ENCODE measurements at regions not wholly inside any gene's neighbourhood (a gene's known extent, or its start where the extent isn't known, plus 50 kb on each side); places are given as distances from the start of the nearest gene placed in this dataset.
A peak's percentile ranks its signal among the peaks of the same experiment; 100 is the strongest.
"Not testable (repeated sequence)": the region's sequence is repeated elsewhere in the genome, so short reads cannot be mapped to it uniquely, and the experiment has no call there.

DNA sequence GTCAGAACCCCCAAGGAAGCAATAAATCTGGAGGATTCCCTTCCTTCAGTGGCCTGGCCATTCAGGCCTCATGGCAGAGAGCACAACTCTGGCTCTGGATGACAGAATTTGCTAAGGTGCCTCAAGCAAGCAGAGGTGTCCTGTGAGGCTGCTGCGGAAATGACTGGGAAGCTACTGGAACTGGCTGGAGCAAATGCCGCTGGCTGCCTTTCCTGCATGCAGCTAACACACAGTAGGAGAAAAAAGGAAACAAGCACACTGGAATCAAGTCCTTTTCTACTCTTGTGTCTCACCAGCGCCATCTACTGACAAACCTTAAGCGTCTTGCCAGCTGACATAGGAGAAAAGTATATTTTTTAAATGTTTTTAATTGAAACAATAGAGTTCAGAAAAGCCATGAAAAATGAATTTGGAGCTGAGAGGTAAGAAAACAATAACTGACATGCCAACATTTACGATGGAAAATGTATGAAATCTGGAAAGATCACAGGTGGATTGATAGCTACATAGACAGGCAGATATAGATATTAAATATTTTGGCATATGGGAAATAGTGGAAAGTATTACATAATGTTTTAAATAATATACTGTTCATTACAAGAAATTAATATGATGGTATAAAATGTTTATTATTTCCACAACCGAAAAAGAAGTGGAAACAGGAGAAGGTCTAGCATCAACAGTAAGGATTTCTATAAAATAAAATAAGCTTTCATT, 951.6 kb downstream of the ANKRD7 start:
- DNase-seq: peak; percentile 76

DNA sequence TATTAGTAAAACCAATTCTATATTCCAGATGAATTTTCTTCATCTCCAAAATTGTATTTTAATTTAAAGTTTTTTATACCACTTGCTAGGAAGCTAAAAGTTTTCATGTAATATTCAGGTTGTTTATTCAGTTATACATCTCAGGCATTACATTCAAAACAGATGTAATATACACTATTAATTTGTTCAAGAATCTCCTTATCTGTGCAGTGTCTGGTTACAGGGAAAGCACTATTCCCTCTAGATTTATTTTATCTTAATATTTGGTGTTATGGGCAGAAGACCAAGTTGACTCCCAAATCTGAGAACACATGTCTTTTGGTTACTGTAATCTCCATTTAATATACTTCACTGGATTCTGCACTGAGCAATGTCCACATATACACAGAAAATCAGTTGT, 953.4 kb downstream of the ANKRD7 start:
- DNase-seq: no peak

DNA sequence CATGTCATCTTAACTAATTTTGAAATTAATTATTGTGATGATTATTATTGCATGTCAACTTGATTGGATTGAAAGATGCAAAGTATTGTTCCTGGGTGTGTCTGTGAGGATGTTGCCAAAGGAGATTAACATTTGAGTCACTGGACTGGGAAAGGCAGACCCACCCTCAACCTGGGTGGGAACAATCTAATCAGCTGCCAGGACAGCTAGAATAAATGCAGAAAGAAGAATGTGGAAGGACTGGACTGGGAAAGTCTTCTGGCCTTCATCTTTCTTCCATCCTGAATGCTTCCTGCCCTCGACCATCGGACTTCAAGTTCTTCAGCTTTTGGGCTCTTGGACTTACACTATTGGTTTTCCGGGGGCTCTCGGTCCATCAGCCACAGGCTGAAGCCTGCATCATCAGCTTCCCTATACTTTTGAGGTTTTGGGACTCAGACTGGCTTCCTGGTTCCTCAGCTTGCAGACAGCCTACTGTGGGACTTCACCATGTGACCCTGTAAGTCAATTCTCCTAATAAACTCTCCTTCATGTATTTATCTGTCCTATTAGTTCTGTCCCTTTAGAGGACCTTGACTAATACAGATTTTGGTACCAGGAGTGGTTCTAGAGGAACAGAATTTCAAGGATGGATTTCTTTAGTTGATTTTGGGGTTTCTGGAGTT, 959.8 kb downstream of the ANKRD7 start:
- no peak for DNase-seq

DNA sequence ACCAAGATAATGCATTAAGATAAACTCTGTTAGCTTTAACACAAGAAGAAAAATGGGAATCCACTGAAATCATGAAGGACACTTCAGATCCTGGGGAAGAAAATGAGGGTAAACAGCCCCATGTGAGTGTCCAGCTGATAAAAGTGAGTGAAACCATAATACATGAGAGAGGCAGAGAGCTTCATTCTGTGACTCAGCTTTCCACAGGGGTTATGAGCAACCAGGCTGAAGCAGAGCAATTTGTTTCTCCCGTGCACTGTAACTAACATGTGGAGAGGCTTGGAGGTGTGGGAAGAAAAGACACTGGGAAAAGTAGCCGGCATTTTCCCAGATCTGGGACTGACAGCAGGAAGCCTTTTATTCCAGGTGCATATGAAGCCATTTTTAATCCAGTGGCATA, 971.7 kb downstream of the ANKRD7 start:
- DNase-seq: no peak

DNA sequence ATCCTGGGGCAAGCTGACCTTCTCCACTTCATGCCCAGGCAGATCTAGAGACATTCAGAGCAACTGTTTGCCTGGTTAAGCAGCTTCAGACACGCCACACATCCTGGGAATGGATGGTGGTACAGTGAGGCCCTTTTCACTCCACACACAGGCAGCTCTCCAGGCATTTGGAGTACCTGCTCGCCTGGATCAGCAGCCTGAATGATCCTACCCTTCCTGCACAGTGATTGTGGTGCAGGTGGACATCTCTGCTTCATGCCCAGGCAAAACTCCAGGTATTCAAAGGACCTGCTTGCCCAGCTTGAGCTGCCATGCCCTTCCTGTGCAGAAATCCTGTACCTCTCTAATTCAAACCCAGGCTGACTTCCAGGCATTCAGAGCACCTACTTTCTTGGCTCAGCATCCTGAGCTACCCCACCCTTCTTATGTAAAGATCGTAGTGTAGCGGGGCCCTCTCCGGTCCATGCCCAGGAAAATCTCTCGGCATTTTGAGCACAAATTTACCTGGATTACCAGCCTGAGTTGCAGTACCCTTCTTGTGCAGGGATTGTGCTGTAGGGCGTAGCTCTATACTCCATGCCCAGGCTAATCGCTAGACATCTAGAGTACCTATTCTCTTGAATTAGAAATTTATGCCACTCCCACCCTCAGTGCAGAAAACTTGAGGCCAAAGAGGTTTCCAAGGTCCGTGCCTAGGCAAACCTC, 972.8 kb downstream of the ANKRD7 start:
- no peak for DNase-seq

DNA sequence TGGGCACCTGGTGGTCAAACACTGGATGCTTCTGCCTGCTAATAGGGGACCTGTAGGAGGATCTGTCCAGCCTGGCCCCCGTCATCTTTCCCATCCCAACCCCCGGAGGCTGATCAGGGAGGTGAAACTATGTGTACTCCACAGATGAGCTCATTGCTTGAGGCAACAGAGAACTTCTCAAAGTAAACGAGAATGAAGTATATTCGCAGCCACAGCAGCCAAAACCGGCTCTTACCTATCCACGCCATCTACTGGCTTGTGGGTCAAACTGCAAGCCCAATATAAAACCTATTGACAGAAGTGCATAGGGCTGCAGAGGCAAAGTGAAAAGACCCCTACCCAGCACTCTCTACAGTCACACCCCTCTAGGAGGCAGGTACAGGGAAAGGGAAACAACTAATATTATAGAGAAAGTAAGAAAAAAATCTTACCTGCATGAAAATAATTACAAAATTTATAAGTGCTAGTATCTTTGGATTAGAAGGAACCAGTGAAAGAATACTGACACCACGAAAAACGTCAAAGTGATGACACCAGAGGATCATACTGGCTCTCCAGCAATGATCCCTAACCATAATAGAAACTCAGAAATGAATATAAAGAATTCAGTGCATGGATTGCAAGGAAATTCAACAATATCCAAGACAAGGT, 973.5 kb downstream of the ANKRD7 start:
- DNase-seq: peak; percentile 49

DNA sequence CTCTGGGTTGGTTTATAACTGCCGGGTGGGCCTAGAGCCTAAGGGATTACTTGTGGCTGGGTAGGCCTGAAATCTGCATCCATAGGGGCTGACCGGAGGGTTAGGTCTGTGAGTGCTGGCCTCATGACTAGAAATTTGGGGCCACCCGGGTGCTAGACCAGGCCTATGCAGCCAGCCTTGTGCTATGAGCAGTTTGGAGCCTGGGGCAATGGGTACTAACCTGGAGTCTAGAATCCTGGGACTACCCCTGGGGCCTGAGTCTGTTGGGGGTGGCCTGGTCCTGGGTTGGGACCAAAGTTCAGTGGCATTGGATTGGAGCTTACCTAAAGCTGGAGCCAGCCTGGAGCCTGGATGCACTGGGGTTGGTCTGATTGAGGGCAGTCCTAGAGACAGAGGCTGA, 995.2 kb downstream of the ANKRD7 start:
- no peak for DNase-seq

DNA sequence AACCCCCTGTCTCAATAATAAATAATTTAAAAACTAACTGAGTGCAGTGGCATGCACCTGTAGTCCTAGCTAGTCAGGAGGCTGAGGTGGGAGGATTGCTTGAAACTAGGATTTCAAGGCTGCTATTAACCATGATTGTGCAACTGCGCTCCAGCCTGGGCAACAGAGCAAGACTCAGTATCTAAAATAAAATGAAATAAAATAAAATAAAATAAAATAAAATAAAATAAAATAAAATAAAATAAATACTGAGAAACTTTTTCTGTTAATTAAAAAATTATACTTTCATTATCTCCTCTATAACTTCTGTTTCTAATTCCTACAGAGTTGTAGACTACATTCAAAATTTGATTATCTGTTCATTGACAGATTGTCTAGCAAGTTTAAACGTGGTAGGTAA, 999.4 kb downstream of the ANKRD7 start:
- no peak for DNase-seq

DNA sequence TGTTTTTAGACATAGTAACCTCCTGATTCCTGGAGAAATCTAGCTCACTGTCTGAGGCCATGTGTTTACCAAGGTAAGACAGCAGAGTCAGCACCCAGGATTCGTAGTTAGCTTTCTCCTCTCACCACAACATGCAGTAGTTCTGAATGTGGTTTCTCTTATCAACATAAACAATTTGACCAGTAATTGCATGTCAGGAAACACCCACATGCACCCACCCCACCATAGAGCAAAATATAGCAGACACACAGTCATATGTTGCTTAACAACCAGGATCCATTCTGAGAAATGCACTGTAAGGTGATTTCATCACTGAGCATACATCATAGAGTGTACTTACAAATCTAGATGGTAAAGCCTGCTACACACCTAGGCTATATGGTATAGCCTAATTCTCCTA, 1004.0 kb downstream of the ANKRD7 start:
- no peak for DNase-seq

DNA sequence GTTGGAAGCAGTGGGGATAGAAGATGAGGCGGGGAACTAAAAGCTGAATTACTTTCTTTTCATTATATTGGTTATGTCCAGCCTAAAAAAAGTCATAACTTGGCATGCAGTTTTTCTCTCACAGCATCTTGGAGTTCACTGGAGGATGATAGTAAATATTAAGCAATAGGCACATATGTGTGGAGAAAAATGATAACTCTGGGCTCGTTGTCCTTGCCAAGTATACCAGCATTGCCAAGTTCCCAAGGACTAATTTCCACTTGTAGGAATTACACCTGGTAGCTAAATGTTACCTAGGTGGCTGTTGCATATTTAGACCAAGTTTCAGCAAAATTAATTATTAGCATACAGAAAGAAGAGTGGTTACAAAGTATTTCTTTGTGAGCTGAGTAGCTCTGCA, 1007.6 kb downstream of the ANKRD7 start:
- no peak for DNase-seq

DNA sequence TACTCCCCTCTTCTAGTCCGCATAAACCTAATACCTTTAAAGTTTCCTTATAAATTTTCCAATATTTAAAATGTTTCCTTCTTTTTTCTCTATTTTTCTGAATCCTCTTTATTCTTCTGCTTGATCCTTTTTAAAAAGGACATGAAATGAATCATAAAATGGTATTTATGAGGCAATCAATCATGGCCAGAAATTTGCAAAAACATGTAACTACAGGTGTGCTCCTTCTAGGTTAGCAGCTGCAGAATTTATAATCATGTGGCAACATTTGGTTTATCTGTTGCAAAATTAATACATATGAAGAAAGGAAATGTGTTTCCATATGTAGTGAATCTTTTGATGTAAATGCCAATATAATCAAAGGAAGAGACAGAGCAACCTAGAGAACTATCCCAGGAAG, 1008.5 kb downstream of the ANKRD7 start:
- DNase-seq: no peak

DNA sequence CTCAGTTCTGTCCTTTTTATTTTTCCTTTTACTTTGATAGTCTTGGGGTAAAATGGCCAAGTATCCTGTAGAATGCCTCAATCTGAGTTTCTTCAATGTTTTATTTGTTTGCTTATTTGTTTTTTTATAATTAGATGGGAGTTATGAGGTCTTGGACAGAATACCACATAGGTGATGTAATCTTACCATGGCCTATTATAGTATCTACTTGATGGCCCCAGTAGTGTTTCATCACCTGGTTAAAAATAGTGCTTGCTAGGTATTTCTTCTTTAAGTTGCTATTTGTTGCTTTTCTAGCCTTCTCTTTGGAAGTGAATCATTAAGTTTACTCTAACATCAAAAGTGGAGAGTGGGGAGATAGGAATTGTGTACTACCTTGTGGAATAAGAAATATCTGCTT, 1020.0 kb upstream of the KCND2 start:
- DNase-seq: no peak

DNA sequence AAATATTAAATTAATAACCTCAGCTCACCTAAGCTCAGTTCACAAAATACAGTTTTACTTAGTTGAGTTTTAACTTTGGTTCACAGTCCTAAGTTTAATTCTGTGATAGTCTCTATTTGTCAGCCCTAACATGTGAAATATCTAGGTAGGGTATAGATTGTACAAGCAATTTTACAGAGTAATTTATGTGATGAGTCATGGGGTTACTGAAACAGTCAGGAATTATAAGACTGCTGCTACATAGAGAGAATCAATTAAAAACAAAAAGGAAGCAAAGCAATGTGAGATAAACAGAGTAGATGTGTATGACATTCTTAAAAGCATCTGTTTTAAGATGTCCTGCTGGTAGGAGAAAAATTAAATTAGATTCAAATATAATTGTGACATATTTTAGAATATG, 1018.2 kb upstream of the KCND2 start:
- no peak for DNase-seq

DNA sequence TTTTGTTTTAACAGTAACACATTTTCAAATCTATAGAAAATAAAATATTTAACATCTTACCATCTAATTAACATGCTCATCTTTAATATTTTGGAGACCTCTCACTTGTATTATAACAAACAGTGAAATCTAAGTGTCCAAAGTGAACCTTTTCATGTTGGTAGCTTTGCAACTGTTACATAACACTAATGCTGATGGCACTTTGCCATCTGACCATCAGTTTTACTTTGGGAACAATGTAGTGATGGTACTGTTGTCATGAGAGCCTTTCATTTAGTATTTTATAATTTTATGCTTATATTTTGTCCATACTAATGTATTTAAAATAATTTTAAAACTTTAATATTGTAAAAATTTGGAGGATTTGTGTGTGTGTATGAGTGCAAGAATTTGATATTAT, 1017.0 kb upstream of the KCND2 start:
- DNase-seq: no peak

DNA sequence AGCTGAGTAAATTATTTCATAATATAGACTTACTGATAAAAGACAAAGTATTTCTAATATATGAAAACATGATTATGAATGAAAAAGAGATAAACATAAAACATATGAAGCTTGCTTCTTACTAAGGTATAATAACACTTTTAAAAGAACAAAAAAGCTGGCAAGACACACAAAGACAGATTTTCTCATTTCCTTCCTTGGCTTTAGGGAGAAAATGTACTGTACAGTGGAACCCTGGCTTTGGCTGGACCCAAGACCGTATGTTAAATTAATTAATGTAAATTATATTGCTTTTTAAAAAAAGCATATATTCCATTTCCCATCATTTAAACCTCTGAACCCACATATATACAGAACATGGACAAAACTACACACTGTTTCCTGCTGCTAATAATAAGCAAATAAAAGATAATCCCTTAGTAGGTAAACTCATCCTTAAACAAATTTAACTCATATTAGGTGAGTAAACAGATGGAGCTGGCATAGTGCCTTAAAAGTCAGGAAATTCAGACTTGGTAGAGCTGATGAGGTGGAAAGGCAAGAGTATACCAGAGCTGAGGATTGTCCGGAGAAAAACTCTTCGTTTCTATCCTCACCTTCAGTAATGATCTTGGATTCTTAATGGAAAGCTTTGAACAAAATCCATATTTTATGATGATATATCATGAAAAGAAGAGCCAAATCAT, 1016.4 kb upstream of the KCND2 start:
- DNase-seq: peak; percentile 5

DNA sequence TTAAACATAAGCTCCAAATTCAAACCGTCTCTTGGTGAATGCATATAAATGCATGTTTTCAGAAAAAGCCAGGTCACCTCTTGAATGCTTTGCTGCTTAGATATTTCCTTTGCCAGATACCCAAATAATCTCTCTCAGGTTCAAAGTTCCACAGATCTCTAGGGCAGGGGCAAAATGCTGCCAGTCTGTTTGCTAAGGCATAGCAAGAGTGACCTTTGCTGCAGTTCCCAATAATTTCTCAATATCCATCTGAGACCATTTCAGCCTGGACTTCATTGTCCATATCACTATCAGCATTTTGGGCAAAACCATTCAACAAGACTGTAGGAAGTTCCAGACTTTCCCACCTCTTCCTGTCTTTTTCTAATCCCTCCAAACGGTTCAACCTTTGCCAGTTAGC, 1006.2 kb upstream of the KCND2 start:
- DNase-seq: not testable (repeated sequence)

DNA sequence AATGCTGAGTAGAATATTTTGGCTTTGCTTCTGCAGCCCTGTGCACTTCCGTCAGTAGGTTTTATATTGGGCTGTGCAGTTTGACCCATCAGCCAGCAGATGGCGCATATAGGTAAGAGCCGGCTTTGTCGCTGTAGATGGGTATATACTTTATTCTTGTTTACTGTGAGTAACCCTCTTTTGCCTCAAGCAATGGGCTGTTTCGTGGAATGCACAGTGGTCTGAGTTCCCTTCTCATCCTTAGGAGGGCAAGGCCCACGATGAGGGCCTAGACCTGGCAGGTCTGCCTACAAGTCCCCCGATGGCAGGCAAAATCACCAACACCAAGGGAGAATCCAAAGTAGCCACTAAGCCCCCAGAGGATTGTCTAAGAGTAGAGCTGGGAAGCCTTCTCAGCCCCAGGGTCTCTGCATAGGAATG, 1002.9 kb upstream of the KCND2 start:
- peak; percentile 77 for DNase-seq

DNA sequence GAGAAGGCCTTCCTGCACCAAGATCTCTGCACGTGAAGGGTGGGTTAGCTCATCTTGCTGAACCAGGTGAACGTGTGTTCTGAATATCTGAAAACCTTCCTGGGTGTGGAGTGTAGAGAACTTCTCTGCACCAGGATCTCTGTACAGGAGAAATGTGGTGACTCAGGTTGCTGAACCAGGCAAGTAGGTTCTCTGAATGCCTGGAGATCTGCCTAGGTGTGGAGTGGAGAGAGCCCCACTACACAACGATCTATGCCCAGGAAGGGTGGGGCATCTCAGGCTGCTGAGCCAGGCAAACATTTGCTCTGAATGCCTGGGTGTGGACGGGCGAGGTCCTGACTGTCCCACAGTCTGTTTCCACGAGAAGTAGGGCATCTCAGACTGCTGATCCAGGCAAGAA, 1002.3 kb upstream of the KCND2 start:
- no peak for DNase-seq

DNA sequence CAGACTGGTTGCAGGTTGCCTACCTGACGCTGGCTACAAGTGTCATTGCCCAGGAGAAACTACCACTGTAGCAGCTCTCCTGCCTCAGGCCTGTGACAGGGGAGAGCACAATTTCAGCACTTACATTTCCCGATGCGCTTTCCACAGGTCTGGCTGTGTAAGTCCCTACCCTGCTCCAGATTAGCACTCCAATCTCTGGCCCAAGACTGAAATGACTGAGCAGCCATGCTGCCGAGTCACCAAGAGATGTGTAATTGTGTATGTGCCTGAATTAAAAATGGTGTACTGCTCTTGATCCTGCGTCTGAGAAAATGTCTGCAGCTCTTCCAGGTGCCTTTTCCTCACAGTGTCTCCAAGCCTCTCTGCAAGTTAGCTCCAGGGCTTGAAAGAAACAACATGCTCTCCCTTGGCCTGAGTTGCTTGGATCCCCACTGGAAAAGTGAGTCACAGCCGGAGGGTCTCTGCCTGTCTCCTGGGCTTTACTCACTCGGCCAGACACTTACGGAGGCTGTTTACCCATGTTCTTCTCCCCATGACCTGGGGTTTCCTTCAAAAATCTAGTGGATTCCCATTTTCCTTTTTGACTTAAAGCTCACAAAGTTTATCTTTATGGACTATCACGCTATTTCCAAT, 1001.7 kb upstream of the KCND2 start:
- DNase-seq: no peak

DNA sequence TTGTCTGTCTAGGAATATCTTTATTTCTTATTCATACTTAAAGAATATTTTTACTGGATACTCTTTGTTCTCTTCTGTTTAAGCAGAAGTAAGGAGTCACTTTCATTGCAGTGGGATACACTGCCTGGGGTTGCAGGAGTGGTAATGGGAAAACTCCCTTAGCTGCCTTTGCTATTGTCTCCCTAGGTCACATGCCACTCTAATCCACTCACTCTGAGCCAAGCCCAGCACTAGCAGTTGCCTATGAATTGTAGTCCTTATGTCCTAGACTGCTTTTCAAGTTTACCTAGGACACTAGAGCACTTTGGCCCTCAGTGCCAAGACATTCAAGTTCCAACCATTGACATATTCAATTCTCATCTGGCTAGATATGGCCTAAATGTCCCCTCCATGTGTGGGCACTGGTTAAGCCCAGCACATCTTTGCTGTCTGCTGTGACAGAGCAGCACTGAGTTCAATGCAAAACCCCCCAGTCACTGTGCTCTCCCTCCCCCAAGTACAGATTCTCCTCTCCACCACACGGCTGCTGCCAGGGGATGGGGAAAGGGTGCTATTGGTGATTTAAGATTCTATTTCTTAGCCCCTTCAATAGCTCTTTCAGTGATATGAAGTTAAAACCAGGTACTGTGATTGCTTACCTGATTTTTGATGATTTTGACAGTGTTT, 991.7 kb upstream of the KCND2 start:
- DNase-seq: no peak

DNA sequence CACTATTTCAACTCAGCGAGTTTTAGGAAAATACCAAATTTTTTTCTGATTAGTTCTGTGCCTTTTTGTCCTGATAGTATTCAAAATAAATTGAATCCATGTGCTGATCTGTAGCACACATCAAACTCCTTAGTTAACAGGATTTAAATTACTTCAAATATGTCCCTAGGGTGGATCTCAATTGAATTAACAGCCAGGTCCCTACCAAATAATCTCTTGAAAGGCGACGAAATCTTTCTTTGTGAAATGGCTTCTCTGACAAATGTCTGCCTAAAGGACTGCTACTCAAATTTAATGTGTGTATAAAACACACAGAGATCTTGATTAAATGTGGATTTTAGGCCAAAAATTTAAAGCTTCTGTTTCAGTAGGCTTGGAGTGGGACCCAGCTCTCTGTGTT, 989.6 kb upstream of the KCND2 start:
- DNase-seq: no peak

DNA sequence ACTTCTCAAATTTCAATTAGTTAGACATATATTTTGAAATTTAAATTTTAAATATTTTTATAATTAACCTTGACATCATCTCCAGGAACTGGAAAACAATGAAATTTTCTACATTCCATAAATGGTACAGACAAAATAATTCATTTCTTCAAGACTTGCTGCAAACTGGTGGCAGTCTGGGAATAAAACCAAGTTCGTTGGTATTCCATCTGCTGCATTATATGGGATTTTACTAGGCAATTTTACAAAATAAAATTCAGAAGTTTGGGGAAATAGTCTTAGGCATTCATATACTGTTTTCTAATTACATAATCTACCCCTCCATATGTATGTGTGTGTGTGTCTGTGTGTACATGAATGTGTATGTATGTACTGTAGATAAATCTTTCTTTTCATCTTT, 984.6 kb upstream of the KCND2 start:
- DNase-seq: no peak

Measured in NCI-H345 (cell line).